ENCODE measurements at regions not wholly inside any gene's neighbourhood (a gene's known extent, or its start where the extent isn't known, plus 50 kb on each side); places are given as distances from the start of the nearest gene placed in this dataset.
"Not testable (repeated sequence)": the region's sequence is repeated elsewhere in the genome, so short reads cannot be mapped to it uniquely, and the experiment has no call there.

DNA sequence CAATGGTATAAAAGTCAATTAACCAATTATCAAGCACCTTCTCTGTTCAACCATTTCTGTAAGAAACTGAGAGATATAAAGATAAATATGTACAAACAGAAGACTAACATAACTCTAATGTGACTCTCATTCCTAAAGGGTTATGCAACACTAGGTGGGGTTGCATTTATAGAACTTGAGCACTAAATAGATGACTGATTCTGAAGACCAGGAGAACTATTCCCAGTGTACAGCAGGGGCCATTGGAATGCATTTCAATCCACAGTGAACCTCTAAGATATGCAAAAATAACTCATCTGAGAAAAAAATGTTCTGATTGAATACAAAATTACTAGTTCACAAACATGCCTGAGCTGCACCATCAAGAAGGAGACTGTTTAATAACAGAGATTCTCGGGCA, 341.2 kb upstream of the STEAP1 start:
- Histone ChIP-seq H3K36me3 (ENCODE audit: control insufficient read depth, insufficient read depth, low read length, severe bottlenecking) (no peaks in the 10 kb centered on the region), H3K4me1 (ENCODE audit: control insufficient read depth, insufficient read depth, low read length) (no peaks in the 10 kb centered on the region), H3K9me3 (ENCODE audit: control insufficient read depth, low read length) (peaks cover under 1% of the 10 kb centered on the region), H3K4me3 (ENCODE audit: low read length) (no peak overlapping the region), H3K9ac (ENCODE audit: low read length) (no peak overlapping the region), H3K27me3 (replicated peaks; ENCODE audit: control insufficient read depth, insufficient read depth, low read length) (no peaks in the 10 kb centered on the region)
- no peak for DNase-seq (ENCODE audit: low read depth)

DNA sequence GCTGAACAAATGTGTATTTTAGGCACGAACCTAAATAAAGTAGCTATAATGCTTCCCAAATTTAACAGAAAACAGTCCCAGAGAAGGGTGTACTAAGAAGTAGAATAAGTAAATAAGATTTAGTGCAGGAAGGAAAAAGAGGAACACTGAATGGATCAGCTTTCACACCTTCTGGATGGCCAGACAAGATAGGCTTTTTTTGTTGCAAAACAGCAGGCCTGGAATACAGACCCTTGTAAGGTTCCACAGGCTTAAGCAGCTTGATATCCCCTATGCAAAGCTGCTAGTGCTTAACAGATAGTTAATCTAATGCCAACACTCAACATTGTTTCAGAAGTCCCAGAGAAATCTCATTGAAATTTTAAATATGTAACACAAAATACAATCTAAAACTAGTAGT, 328.1 kb upstream of the STEAP1 start:
- no peak overlapping the region for H3K9ac ChIP-seq (ENCODE audit: low read length)

DNA sequence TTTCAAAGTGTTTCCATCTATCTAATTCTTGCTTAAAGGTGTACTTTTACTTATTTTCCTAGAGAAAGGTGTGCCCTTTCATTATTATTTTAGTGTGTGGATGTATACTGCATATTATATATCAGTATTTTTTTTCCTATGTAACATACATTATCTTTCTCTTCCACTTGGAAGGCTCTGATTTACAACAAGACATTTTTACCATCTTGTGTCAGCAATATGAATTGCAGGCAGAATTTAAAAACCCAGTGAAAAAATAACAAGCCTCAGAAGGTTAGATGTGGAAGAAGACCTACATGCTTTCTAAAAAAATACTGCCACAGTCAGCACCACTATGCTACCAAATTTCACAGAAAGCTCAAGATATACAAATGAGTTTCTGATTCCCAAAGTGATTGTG, 327.7 kb upstream of the STEAP1 start:
- Histone ChIP-seq H3K9me3 (ENCODE audit: control insufficient read depth, low read length) (peaks cover 4% of the 10 kb centered on the region), H3K36me3 (ENCODE audit: control insufficient read depth, insufficient read depth, low read length, severe bottlenecking) (no peaks in the 10 kb centered on the region), H3K27me3 (replicated peaks; ENCODE audit: control insufficient read depth, insufficient read depth, low read length) (no peaks in the 10 kb centered on the region), H3K9ac (ENCODE audit: low read length) (no peak overlapping the region), H3K4me3 (ENCODE audit: low read length) (no peak overlapping the region), H3K4me1 (ENCODE audit: control insufficient read depth, insufficient read depth, low read length) (no peaks in the 10 kb centered on the region)
- no peak for DNase-seq (ENCODE audit: low read depth)

More for the DNA sequence above, 328.1 kb upstream of the STEAP1 start:
- H3K4me1 ChIP-seq (ENCODE audit: control insufficient read depth, insufficient read depth, low read length), result no peaks in the 10 kb centered on the region
- peaks cover 4% of the 10 kb centered on the region for H3K9me3 ChIP-seq (ENCODE audit: control insufficient read depth, low read length)
- no peaks in the 10 kb centered on the region for H3K27me3 ChIP-seq (replicated peaks; ENCODE audit: control insufficient read depth, insufficient read depth, low read length)
- no peak for DNase-seq (ENCODE audit: low read depth)
- no peaks in the 10 kb centered on the region for H3K36me3 ChIP-seq (ENCODE audit: control insufficient read depth, insufficient read depth, low read length, severe bottlenecking)
- H3K4me3 ChIP-seq (ENCODE audit: low read length), result no peak overlapping the region

GRCh38 chr7:89837515-89837914, 316.8 kb upstream of the STEAP1 start:
- no peaks in the 10 kb centered on the region for H3K27me3 ChIP-seq (replicated peaks; ENCODE audit: control insufficient read depth, insufficient read depth, low read length)
- no peaks in the 10 kb centered on the region for H3K9me3 ChIP-seq (ENCODE audit: control insufficient read depth, low read length)
- H3K4me1 ChIP-seq (ENCODE audit: control insufficient read depth, insufficient read depth, low read length), result no peaks in the 10 kb centered on the region
- DNase-seq (ENCODE audit: low read depth), result no peak
- no peak overlapping the region for H3K4me3 ChIP-seq (ENCODE audit: low read length)
- no peak overlapping the region for H3K9ac ChIP-seq (ENCODE audit: low read length)
- H3K36me3 ChIP-seq (ENCODE audit: control insufficient read depth, insufficient read depth, low read length, severe bottlenecking), result no peaks in the 10 kb centered on the region

GRCh38 chr7:89839329-89839728, 314.9 kb upstream of the STEAP1 start:
- Histone ChIP-seq H3K27me3 (replicated peaks; ENCODE audit: control insufficient read depth, insufficient read depth, low read length) (no peaks in the 10 kb centered on the region), H3K36me3 (ENCODE audit: control insufficient read depth, insufficient read depth, low read length, severe bottlenecking) (no peaks in the 10 kb centered on the region), H3K9ac (ENCODE audit: low read length) (no peak overlapping the region), H3K4me3 (ENCODE audit: low read length) (no peak overlapping the region), H3K4me1 (ENCODE audit: control insufficient read depth, insufficient read depth, low read length) (no peaks in the 10 kb centered on the region), H3K9me3 (ENCODE audit: control insufficient read depth, low read length) (no peaks in the 10 kb centered on the region)
- no peak for DNase-seq (ENCODE audit: low read depth)

DNA sequence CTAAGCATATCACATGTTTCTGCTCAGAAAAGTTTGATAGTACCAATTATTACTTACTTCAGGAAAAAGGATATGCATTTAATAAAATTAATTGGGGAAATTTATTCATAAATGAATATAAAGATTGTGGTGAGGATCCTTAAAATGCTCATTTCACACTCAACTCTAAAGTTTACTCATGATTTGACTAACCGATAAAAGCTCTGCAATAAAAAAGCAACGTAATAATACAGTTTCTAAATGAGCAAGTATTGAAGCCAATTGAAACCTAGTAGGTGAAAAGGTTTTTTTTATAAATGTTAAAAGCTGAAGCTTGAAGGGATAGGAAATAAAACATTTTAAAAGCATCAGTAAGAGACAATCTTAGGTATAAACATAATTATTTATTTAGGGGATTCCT, 308.3 kb upstream of the STEAP1 start:
- DNase-seq (ENCODE audit: low read depth), result no peak
- Histone ChIP-seq H3K27me3 (replicated peaks; ENCODE audit: control insufficient read depth, insufficient read depth, low read length) (no peaks in the 10 kb centered on the region), H3K9me3 (ENCODE audit: control insufficient read depth, low read length) (no peaks in the 10 kb centered on the region), H3K4me1 (ENCODE audit: control insufficient read depth, insufficient read depth, low read length) (no peaks in the 10 kb centered on the region), H3K36me3 (ENCODE audit: control insufficient read depth, insufficient read depth, low read length, severe bottlenecking) (no peaks in the 10 kb centered on the region), H3K4me3 (ENCODE audit: low read length) (no peak overlapping the region), H3K9ac (ENCODE audit: low read length) (no peak overlapping the region)

GRCh38 chr7:89849052-89849451, 305.2 kb upstream of the STEAP1 start:
- no peak for DNase-seq (ENCODE audit: low read depth)
- Histone ChIP-seq H3K4me3 (ENCODE audit: low read length) (no peak overlapping the region), H3K9ac (ENCODE audit: low read length) (no peak overlapping the region), H3K4me1 (ENCODE audit: control insufficient read depth, insufficient read depth, low read length) (no peaks in the 10 kb centered on the region), H3K36me3 (ENCODE audit: control insufficient read depth, insufficient read depth, low read length, severe bottlenecking) (no peaks in the 10 kb centered on the region), H3K27me3 (replicated peaks; ENCODE audit: control insufficient read depth, insufficient read depth, low read length) (no peaks in the 10 kb centered on the region), H3K9me3 (ENCODE audit: control insufficient read depth, low read length) (no peaks in the 10 kb centered on the region)

GRCh38 chr7:89857053-89857452, 297.2 kb upstream of the STEAP1 start:
- not testable (repeated sequence) for H3K4me1 ChIP-seq (ENCODE audit: control insufficient read depth, insufficient read depth, low read length); DNase-seq (ENCODE audit: low read depth); H3K4me3 ChIP-seq (ENCODE audit: low read length); H3K9ac ChIP-seq (ENCODE audit: low read length); H3K36me3 ChIP-seq (ENCODE audit: control insufficient read depth, insufficient read depth, low read length, severe bottlenecking); H3K27me3 ChIP-seq (replicated peaks; ENCODE audit: control insufficient read depth, insufficient read depth, low read length)
- peaks cover 34% of the 10 kb centered on the region for H3K9me3 ChIP-seq (ENCODE audit: control insufficient read depth, low read length)

GRCh38 chr7:89857767-89858166, 296.5 kb upstream of the STEAP1 start:
- no peak overlapping the region for H3K4me3 ChIP-seq (ENCODE audit: low read length)
- H3K9ac ChIP-seq (ENCODE audit: low read length), result no peak overlapping the region
- H3K36me3 ChIP-seq (ENCODE audit: control insufficient read depth, insufficient read depth, low read length, severe bottlenecking), result no peaks in the 10 kb centered on the region
- H3K4me1 ChIP-seq (ENCODE audit: control insufficient read depth, insufficient read depth, low read length), result no peaks in the 10 kb centered on the region
- H3K9me3 ChIP-seq (ENCODE audit: control insufficient read depth, low read length), result peaks cover 34% of the 10 kb centered on the region
- no peak for DNase-seq (ENCODE audit: low read depth)
- H3K27me3 ChIP-seq (replicated peaks; ENCODE audit: control insufficient read depth, insufficient read depth, low read length), result no peaks in the 10 kb centered on the region

DNA sequence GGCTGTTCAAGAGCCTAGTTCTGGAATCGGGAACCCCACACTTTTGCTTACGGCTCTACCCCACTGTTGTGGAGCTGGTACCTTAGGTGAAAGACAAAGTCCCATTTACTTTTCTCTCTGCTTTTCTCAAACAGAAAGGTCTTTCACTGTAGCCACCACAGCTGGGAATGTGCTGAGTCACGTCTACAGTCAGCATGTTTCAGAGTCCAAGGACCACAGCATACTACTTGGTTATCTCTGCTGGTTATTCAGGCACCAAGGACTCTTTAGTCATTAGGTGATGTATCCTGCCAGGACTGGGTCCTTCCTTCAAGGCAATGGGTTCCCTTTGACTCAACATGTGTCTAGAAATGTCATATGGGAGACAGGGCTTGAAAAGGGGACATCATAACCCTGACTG, 266.8 kb upstream of the STEAP1 start:
- Histone ChIP-seq H3K36me3 (ENCODE audit: control insufficient read depth, insufficient read depth, low read length, severe bottlenecking) (no peaks in the 10 kb centered on the region), H3K4me3 (ENCODE audit: low read length) (no peak overlapping the region), H3K9ac (ENCODE audit: low read length) (no peak overlapping the region), H3K4me1 (ENCODE audit: control insufficient read depth, insufficient read depth, low read length) (no peaks in the 10 kb centered on the region), H3K27me3 (replicated peaks; ENCODE audit: control insufficient read depth, insufficient read depth, low read length) (no peaks in the 10 kb centered on the region), H3K9me3 (ENCODE audit: control insufficient read depth, low read length) (no peaks in the 10 kb centered on the region)
- DNase-seq (ENCODE audit: low read depth), result no peak

DNA sequence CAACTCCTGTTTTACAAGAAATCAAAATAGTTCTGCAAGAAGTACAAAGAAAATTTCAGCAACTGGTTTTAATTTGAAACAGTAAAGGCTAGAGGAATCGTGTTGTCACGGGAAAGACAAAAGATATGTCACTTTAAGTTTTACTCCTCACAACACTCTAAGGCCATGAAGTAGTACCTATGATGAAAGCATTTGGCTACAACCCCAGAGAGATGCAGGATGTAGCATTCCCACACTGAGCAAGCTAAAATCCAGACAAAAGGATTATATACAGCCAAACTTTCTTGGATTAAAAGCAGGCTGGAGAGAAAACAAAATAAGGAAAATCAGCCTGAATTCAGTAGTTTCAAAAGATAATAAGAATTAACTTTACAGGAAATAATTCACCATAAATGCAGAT, 245.5 kb upstream of the STEAP1 start:
- H3K27me3 ChIP-seq (replicated peaks; ENCODE audit: control insufficient read depth, insufficient read depth, low read length), result no peaks in the 10 kb centered on the region
- H3K9me3 ChIP-seq (ENCODE audit: control insufficient read depth, low read length), result no peaks in the 10 kb centered on the region
- H3K4me1 ChIP-seq (ENCODE audit: control insufficient read depth, insufficient read depth, low read length), result no peaks in the 10 kb centered on the region
- no peak overlapping the region for H3K9ac ChIP-seq (ENCODE audit: low read length)
- no peak overlapping the region for H3K4me3 ChIP-seq (ENCODE audit: low read length)
- DNase-seq (ENCODE audit: low read depth), result no peak
- no peaks in the 10 kb centered on the region for H3K36me3 ChIP-seq (ENCODE audit: control insufficient read depth, insufficient read depth, low read length, severe bottlenecking)

DNA sequence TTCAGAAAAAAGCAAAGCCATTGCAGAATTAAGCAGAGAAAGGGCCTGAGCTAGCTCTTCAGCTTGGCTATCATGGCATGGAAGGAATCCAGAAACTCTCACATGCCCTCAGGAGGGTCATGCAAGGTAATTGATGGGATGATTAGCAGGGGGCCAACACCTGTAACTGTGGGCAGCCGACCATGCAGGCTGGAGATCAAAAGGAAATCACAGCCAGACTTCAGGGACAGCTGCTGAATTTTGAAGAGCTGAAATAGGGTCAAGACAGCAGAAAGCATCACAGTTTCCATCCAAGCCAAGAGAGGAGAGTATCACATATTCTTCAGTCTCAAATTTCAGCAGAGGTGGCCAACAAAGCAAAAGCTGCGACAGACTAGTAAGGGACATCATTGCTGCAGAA, 239.6 kb upstream of the STEAP1 start:
- Histone ChIP-seq H3K4me3 (ENCODE audit: low read length) (no peak overlapping the region), H3K9me3 (ENCODE audit: control insufficient read depth, low read length) (no peaks in the 10 kb centered on the region), H3K36me3 (ENCODE audit: control insufficient read depth, insufficient read depth, low read length, severe bottlenecking) (no peaks in the 10 kb centered on the region), H3K4me1 (ENCODE audit: control insufficient read depth, insufficient read depth, low read length) (no peaks in the 10 kb centered on the region), H3K27me3 (replicated peaks; ENCODE audit: control insufficient read depth, insufficient read depth, low read length) (no peaks in the 10 kb centered on the region), H3K9ac (ENCODE audit: low read length) (no peak overlapping the region)
- no peak for DNase-seq (ENCODE audit: low read depth)
